Left renal cortex interstitium (tissue), 4 donors: ENCODE measurements at regions not wholly inside any gene's neighbourhood (a gene's known extent, or its start where the extent isn't known, plus 50 kb on each side); places are given as distances from the start of the nearest gene placed in this dataset.
"Not testable (repeated sequence)": the region's sequence is repeated elsewhere in the genome, so short reads cannot be mapped to it uniquely, and the experiment has no call there.

Experiments
- DNase-seq, 4 donors: peaks; one replicate each; pipeline ENCODE4 v3.0.0-alpha.2; 2013; ENCODE audit warnings: low read depth in 4 of 4, low spot score in 2 of 4, missing footprints in 1 of 4

DNA sequence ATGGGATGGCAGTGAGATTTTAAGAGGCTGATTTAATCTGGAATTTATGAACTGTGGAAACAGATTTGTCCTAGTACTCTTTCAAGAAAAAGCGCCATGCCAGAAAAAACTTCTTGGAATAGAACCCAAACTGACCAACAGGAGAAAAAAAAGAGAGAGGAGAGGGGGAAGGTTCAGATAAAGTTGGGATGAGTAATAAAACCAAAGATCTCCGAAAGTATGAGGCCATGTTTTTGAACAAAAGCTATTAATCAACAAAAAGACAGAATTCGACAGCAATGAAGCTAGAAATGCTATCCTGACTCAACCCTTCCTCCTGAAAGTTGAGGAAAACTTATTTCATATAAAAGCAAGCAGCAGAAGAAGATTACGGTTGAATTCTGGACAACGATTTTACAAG lies 135.5 kb downstream of the CEMIP2 start:
- DNase-seq: no peak

DNA sequence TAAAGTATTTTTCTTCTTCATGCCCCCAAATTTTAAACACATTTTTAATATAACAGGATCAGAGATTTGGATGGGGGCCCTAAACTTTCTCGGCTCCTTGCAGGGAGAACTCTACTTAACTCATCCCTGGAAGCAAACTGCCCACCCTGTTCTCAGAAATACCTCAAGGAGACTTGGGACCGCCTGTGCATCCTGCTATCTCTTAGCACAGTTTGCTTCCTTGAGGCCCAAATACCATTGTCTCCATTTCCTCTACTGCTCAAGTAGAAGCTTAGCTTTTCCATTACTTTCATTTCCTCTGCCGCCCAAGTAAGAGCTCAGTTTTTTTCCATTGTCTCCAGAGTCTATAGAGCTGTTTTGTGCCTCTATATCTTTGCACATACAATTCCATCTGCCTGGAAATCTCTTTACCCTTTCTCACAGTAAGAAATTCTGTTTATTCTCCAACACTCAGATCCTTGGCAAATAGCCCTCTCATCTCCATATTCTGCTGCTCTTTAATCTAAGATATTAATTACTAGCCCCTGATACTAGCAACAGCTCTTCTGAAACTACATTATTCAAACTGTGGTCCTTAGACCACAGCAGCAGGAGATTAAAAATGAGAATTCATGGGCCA lies 137.8 kb downstream of the CEMIP2 start:
- DNase-seq: no peak

DNA sequence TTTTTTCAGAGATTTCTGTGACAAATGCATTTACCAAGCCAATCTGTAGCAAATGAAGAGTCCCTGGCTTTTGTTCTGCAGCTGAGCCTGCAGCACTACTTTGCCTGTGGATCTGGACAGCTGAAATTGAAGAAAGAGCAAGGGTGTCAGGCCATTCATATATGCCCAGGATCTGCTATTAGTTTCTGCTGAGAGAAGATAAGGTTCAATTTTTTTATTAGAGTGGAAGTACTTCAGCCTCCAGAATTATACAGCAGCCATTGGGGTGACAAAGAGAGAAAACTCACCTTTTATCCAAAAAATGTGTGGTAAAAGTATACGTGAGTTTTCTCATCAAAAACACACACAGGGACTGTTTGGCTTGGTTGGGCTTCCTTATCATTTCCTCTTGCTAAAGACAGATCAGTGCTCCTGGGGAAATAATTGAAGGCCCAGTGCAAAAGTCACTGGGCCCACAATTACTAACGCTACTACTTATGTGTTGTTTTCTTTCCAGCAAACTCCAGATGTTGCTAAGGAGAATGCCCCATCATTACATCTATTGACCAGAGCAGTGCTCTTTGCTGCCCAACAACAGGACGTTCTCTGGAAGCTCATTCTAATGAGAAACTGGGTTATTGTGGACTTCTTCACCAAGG lies 138.6 kb downstream of the CEMIP2 start:
- no peak for DNase-seq

DNA sequence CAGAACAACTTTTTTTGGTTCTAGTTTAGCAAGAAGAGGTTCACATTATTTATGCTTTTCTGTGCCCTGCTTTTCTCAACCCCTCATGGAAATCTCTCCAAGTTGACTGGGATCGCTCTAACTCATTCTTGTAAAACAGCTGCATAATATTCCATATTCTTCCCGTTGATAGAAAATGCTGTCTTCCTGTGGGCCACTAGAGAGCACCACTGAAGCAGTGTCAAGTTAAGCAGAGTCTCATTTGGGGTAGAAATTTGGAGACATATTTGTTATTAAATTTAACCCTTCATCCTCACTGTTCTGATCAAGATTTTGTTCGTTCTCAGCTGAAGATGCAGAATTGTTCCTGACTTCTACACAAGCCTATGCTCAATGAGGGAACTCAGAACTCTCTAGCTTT lies 140.1 kb downstream of the CEMIP2 start:
- no peak for DNase-seq

DNA sequence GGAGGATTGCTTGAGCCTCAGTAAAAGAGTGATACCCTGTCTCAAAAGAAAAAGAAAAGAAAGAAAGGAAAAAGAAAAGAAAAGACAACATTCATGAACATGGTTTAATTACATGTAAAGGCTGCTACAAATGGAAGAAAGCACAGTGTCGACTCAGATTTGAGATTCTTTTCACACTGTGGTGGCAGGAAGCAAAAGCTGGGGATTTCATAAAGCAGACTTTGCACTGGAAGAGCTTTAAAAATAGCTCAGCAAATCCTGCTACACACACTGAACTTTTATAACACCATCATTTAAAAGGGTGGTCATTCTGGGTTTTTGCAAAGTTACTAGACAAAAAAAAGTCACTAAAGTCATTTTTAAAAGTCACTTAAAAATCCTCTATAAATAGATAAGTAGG lies 140.8 kb downstream of the CEMIP2 start:
- DNase-seq: no peak

DNA sequence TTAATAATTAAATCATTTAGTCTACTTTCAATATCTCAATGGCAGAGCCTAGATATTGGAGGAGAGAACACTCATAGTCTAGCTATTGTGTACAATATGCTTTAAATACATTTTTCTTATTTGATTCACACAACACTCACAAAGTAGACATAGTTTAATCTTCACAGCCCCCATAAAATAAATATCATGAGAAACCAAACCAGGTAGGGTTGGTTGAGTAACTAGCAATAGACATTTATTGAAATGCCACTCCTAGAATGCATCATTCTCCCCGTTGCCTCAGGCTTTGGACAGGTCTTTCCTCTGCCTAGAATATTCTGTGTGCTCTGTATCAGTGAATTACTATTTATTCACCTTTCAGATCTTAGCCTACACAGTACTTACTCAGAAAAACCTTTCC lies 141.9 kb downstream of the CEMIP2 start:
- no peak for DNase-seq

DNA sequence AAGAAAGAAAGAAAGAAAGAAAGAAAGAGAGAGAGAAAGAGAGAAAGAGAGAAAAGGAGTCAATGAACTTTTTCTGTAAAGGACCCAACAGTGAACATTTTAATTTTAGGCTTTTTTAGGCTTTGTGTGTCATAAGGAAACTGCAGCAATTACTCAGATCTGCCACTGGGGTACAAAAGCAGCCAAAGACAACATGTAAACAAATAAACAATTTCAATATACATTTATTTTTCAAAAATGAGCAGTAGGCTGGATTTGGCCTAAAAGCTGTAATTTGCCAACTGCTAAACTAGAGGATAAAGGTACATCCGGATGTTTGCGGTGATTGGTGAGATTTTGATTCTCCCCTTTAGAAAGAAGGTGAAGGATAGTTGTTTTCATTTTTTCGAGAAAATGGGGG lies 143.6 kb downstream of the CEMIP2 start:
- DNase-seq: no peak

DNA sequence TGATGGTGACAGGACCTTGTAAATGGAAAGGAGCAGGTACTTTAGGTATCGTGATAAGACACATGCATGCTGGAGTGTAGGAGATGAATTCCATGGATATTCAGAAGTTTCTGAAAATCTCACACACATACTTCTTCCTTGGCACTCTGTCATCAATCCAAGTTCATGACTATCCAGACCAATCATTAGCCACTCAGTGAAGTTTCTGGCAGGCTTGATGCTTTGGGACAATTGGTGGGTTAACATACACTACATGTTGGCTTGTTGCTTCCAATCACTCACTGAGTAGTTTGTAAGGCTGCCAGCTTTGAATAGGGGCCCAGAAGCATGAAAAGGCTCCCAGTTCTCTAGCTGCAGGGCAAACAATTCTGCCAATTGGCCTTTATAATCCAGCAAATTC lies 147.6 kb downstream of the CEMIP2 start:
- DNase-seq: no peak

DNA sequence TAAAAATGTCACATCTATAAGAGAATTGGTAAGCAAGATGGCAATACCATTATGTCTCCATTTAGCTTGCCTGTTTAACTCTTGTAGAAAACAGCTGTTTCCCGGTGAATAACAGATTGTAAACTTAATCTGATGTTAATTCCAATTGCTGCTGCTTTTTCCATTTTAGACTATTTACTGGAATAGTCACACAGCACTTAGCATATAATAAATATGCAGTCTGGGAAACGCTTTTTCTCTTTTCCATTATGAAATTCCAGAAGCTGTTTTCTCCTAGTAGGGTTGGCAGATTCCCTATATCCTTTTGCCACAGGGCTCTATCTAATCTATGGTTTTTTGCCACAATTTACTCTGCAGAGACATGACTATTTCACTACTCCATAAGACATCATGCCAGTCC lies 148.0 kb downstream of the CEMIP2 start:
- DNase-seq: no peak

DNA sequence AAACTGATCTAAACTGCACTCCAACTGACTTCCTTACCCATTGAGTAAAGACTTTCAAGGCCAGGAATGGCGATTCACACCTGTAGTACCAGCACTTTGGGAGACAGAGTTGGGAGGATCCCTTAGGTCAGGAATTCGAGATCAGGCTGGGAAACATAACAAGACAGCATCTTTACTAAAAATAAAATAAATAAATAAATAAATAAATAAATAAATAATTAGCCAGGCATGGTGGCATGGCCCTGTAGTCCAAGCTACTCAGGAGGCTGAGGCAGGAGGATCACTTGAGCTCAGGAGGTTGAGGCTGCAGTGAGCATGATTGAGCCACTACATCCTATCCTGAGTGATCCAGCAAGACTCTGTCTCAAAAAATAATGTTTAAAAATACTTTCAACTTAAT lies 148.4 kb downstream of the CEMIP2 start:
- DNase-seq: no peak

DNA sequence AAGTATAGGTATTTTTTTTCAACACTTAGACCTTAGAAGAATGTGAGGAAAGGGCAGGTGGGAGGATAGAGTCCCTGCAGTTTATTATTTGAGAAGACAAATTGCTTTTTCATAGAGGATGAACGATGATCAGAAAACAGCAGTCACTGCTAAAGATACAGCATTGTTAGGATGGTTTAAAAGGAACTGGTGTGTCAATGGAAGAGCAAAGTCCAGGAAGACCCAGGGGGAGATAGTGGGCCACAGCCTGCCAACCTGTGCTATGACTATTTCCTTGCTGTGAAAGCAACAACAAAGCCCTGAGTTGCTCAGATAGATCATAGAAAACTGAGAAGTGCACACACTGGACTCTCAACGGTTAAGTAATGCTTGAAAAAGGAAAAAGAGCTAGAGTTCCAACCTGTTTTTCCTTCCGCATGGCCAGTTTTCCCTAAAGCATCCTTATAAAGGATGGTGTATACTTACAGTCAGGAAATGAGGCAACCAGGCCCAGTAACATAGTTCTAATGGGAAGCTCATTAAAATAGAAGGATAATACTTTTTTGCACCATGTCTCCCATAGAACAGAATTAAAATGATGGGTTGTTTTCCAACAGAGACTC lies 153.8 kb downstream of the CEMIP2 start:
- no peak for DNase-seq

DNA sequence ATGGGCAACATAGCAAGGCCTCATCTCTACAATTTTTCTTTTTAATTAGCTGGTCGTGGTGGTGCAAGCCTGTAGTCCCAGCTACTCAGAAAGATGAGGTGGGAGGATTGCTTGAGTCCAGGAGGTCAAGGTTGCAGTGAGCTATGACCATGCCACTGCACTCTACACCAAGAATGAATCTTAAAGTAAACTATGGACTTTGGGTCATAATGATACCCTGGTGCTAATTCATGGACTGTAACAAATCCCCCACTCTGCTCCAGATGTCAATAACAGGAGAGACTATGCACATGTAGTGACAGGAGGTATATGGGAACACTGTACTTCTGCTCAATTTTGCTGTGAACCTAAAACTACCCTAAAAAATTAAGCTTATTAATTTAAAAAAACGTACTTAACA lies 155.4 kb downstream of the CEMIP2 start:
- no peak for DNase-seq

DNA sequence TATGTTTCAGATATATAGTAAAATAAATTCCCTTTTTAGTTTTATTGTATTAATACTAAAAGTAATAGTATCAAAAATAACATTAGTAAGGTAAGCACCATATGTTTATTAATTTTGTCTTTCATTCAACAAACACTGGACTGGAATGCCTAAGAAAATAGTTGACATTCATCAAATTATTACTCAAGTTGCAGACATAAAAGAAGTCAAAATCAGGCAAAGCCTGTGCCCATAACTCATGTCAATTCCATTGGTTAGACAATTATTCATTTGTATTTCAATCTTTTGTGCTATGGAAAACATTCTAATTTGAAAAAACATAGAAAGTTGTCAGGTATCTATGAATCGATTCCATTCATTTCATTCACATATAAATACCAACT lies 158.9 kb downstream of the CEMIP2 start:
- DNase-seq: no peak

DNA sequence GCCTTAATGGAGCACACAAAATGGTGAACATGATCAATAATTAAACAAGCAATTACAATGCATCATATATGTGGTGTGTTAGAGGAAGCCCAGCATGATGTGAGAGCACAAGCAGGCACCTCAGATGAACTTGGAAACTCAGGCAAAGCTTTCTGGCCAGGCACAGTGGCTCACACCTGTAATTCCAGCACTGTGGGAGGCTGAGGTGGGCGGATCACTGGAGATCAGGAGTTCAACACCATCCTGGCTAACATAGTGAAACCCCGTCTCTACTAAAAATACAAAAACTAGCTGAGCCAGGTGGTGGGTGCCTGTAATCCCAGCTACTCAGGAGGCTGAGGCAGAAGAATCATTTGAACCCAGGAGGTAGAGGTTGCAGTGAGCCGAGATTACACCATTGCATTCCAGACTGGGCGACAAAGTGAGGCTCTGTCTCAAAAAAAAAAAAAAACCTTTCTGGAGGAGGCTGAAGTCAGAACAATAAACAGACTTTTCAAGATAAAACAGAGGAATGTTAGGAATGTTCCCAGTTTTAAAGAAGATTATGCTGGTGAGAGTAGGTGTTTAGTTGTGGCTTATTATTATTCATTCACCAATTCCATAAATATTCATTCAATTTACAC lies 159.4 kb downstream of the CEMIP2 start:
- DNase-seq: no peak

DNA sequence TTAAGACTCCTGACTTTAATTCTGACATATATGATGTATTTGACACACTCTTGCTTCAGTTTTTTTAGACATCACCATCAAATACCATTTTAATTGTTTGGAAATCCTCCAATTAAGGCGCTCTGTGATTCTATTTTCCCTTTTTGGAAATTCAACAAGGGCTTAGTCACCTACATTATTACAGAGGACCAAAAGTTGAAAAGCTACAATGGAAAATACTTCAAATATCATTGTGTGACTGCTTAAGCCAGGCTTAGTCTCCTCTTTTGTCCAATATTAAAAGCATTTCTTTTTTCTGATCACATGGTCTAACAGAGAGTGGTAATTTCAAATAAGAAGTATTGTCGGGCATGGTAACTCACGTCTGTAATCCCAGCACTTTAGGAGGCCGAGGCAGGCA lies 160.3 kb downstream of the CEMIP2 start:
- DNase-seq: no peak

DNA sequence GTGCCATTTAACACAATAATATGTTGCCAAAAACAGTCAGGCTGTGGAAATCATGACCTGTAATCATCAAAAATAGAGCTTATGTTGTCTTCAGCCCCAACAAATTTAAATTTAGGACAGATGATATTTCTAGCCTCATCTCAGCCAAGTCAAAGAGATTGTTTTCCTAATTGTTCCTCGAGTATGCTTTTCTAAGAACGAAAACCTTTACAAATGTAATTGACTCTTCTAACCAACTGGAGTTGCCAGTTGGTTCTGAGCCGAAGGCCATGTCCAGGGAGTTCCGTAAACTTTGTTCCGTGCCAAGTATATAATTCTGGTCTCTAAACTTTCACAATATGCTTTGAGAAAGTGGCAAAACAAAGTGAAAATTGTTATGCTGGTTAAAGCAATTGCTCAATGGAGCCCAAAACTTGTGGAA lies 160.8 kb downstream of the CEMIP2 start:
- DNase-seq: no peak

DNA sequence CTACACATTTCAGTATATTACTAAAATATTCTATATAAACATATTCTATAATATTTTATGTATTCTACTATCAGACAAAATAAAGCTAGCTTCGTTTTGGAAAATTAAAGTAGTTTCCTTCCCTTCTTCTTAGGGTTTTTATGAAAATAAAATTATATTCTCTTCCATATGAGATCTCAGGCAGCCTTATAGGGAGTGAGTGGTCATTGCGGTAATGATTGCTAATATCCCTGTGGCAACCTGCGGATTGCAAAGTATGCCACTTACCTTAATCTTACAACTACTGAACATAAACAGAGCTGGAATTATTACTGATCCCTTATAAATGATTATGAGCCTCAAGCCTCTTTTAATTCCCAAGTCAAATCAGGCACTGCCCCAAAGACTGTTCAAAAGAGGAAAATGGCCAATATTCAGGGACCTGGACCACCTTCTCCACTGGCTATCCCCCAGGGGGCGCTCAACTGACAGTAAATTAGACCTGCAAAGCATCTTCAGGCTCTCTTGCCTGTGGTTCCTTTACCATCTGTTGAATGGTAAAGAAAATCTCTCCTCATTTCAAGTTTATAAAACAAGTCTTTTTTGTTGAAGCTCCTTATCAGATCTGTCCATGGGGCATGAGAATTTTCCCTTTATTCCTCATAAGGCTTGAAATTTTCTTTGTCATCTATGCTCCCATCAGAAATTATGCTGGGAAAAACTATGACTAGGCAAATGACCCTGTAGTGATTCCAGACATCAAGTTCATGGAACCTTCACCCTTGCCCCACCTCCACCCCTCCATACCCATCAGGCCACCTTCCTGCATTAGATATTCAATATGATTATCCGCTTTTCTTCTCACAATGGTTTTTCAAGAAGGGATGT lies 163.9 kb downstream of the CEMIP2 start:
- peak in 3 of 4 donors; percentile 24 to 48 (median 34) for DNase-seq

DNA sequence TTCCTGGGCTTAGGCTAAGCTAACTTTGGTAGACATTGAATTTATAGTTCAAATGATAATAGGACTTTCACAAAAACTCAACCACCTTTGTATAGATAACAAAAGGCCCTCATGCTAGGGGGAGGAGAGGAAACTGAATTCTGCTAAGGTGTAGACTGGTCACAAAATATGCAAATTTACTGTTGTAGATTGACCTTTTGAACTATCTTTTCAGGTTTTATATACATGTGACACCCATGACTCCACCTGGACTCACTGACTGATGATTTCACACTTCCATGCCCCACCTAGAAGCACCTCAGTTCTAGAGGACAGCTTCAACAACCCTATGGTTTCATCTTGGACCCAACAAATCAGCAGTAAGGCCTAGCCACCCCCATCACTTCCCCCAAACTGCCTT lies 165.7 kb downstream of the CEMIP2 start:
- no peak for DNase-seq

DNA sequence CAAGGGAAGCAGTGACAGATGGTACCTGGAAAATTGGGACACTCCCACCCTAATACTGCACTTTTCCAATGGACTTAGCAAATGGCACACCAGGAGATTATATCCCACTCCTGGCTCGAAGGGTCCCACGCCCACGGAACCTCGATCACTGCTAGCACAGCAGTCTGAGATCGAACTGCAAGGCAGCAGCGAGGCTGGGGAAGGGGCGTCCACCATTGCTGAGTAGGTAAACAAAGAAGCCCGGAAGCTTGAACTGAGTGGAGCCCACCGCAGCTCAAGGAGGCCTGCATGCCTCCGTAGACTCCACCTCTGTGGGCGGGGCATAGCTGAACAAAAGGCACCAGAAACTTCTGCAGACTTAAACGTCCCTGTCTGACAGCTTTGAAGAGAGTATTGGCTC lies 172.6 kb downstream of the CEMIP2 start:
- not testable (repeated sequence) for DNase-seq

DNA sequence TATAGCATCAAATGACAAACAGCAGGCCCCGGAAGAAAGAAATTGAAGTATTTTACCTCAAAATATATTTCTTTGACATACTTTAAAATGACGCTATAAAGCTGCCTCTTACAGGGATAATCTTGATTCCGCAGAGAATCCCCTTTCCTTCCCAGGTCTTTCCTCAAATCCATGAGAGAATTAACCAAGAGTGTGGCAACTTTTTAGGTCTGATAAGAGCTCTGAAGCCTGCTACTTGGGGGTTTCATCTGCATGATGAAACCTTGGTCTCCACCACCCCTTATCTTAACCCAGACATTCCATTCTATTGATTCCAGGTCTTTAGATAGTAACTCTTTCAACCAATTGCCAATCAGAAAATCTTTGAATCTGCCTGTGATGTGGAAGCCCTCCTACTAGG lies 173.8 kb downstream of the CEMIP2 start:
- DNase-seq: no peak

DNA sequence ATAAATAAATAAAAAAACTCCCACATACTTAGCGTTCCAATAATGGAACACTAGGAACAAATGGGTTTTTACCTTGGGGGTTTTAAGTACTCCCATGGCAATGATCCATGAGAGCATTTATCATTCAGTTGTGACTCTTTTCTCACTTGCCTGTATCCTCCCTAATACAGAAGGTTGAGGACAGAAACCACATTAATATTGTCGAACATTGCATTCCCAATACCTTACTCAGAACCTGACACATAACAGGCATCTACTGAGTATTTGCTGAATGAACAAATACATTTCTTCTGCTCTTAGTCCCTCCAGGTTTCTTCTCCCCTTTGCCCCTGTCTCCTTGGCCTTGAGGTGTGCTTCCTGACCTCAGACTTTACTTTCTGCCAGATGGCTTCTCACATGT lies 175.9 kb downstream of the CEMIP2 start:
- DNase-seq: no peak
